Spleen (tissue), 7 donors: ENCODE measurements at regions not wholly inside any gene's neighbourhood (a gene's known extent, or its start where the extent isn't known, plus 50 kb on each side); places are given as distances from the start of the nearest gene placed in this dataset.

ENCODE experiments used
- POLR2A ChIP-seq, 3 donors: fragments of 450-650 bp; IDR thresholded peaks; one replicate each; pipeline ENCODE4 v1.5.1; 2017; ENCODE audit warnings: antibody characterized with exemption in 3 of 3, mild to moderate bottlenecking in 1 of 3
- TF ChIP-seq, protein P1 (sequence below), 11 experiments: fragments of 200-600 bp in 7 of 11; fragments of 450-650 bp in 4 of 11; sonication (generic) in 4 of 11; IDR thresholded peaks in 8 of 11; conservative IDR thresholded peaks in 3 of 11; 1 replicate in 7 of 11; 2 replicates in 4 of 11; pipeline versions ENCODE4 v1.4.0 to v1.8.0; 2016 to 2021; ENCODE audit warnings: antibody characterized with exemption in 11 of 11, inconsistent platforms in 4 of 11, mild to moderate bottlenecking in 1 of 11
- donor health status: DM: no; HTN: no; CAD: no; lungs with moderate emphysema.
- donor health status: DM: no; HTN: no; CAD: no.
- donor health status: DM: no; HTN: no; CAD: no.

DNA sequence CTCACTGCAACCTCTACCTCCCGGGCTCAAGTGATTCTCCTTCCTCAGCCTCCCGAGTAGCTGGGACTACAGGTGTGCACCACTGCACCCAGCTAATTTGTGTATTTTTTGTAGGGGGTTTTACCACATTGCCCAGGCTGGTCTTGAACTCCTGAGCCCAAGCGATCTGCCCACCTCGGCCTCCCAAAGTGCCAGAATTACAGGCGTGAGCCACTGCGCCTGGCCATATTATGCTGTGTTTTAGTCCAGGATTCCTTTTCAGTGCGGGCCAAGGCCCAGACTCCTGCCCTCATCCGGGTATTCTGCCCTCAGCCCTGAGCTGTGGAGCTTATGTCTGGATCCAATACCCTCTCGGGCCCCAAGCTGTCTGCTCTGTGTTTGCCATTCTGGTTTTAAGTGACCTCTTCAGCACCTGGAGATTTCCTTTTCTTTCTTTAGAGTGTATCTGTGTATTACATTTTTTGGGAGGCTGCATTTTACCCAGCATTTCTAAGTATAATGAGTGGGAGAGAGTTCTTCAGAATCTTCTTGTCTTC is 114.9 kb downstream of the BUB3 start:
- TF ChIP-seq POLR2A (IDR thresholded peaks at IDR 0.05), result no peak
- TF ChIP-seq, protein P1, sequence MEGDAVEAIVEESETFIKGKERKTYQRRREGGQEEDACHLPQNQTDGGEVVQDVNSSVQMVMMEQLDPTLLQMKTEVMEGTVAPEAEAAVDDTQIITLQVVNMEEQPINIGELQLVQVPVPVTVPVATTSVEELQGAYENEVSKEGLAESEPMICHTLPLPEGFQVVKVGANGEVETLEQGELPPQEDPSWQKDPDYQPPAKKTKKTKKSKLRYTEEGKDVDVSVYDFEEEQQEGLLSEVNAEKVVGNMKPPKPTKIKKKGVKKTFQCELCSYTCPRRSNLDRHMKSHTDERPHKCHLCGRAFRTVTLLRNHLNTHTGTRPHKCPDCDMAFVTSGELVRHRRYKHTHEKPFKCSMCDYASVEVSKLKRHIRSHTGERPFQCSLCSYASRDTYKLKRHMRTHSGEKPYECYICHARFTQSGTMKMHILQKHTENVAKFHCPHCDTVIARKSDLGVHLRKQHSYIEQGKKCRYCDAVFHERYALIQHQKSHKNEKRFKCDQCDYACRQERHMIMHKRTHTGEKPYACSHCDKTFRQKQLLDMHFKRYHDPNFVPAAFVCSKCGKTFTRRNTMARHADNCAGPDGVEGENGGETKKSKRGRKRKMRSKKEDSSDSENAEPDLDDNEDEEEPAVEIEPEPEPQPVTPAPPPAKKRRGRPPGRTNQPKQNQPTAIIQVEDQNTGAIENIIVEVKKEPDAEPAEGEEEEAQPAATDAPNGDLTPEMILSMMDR (IDR thresholded peaks at IDR 0.05 in 8 of 11, conservative IDR thresholded peaks at IDR 0.05 in 3 of 11), result no peak
